Stimulated activated CD8-positive, alpha-beta memory T cell treated with anti-CD3 and anti-CD28 coated beads, Interleukin-12 subunit alpha, Interleukin-12 subunit beta, amount 100 ng/mL, for 24 hours (primary cell): ENCODE measurements at regions not wholly inside any gene's neighbourhood (a gene's known extent, or its start where the extent isn't known, plus 50 kb on each side); places are given as distances from the start of the nearest gene placed in this dataset.

Experiments
- DNase-seq: peaks from one replicate; pipeline ENCODE4 v3.0.0-alpha.2; 2020; ENCODE audit errors: extremely low read depth

GRCh38 chr14:97206916-97207315, 409.7 kb downstream of the VRK1 start:
- DNase-seq = no peak

GRCh38 chr14:97210202-97210601, 413.0 kb downstream of the VRK1 start:
- DNase-seq = no peak

- no peak for DNase-seq
Observed at GRCh38 chr14:97212399-97212798, 415.2 kb downstream of the VRK1 start.

DNA sequence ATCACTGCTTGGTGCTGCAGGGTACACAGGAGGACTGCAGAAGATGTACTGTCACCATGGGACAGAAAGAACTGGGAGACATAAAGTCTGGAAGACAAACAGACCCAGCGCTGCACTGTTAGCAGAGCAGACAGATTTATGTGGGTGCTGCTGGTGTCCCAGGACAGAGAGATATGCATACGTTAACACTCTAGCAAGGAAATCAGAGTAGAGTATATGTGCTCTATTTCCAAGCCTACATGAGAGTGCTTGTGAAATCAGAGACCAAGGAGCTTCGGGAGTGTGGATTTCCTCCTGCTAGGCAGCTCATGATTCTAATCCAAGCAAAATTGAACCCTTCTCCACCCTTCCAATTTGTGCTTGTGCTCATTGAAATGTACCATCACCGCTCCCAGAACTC, 416.5 kb downstream of the VRK1 start:
- no peak for DNase-seq

DNA sequence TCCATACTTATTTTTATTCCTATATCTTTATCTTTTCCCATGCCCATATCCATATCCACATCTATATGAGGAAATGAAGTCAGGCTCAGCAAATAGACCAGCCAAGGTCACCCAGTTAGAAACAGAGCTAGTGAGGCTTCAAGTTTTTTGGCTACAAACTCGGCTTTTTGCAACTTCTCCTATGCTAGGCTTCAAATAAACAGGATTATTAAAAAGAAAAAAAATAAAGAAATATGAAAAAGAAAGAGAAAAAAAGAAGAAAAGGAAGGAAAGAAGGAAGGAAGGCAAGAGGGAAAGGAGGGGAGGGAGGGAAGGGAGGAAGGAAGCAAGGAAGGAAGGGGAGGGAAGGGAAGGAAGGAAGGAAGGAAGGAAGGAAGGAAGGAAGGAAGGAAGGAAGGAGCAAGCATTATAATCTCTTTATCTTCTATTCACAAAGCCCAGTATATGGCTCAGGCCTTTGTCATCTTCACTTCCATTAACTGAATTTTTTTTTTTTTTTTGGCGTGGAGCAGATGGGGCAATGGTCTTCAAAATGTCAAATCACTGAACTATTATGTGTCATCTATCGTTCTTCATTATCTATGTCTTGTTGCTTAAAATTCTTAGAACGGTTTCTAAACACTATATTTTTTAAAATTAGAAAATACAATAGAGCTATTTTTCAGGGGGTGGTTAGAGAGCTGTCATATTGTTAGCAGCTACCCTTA, 418.2 kb downstream of the VRK1 start:
- no peak for DNase-seq

- no peak for DNase-seq
Observed at GRCh38 chr14:97217111-97217885, 420.1 kb downstream of the VRK1 start.

GRCh38 chr14:97218274-97218673, 421.1 kb downstream of the VRK1 start:
- no peak for DNase-seq

DNA sequence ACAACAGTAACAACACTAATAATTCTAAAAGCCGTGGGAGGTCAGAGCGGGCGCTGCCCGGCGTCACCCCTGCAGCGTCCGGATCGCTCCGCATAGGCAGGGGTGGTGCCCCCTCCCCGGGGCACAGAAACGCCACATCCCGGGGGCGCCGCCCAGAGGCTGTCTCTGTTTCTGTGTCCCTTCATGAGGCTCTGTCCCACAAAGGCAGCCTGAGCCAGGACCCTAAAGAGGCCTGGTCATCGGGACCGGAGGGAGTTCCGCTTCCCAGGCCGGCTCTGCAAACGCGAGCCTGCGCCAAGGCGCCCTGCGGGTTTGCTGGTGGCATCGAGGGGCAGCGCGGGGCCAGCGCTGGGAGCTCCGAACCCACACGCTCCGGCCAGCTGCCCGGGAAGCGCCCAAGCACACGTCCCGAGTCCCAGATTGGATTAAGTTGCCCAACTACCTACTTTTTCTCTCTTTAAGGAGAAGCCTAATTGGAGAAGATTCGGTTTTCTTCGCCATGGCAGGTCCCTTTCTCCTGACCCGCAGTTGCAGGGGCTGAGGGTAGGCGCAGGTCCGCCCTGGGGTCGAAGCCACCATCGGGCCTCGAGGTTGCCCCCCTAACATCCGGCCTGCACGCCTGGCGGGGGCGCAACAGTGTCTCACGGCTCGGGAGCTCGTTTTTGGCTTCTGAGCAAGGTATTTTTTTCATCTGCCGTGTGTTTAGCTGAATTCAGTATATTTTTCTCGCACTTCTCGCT, 421.7 kb downstream of the VRK1 start:
- no peak for DNase-seq

DNA sequence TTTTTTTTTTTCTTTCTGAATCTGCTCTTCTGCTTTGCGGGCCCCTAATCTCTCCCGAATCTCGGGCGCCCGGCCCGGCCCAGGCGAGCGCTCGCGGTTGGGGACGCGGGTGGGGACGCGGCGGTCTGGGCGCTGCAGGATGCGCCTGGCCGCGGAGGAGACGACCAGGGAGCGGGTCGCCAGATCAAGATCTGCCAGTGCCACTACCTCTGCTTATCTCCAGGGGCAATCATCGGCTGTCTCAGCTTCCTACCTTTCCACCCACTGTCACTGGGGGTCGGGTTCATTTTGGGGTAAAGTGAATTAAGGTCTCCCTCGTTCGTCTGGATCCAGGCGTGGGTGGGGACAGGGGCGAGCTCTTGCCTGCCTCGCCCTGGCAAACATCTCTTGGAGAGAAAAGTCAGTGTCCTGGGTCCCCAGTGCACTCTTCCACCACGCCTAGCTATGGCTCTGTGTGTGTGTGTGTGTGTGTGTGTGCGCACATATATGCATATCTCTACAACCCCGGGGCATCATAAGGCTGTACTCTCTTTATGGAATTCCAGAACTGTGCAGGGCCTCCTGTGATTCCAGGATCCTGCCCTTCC, 422.3 kb downstream of the VRK1 start:
- DNase-seq = no peak

GRCh38 chr14:97221572-97222285, 424.5 kb downstream of the VRK1 start:
- no peak for DNase-seq

DNA sequence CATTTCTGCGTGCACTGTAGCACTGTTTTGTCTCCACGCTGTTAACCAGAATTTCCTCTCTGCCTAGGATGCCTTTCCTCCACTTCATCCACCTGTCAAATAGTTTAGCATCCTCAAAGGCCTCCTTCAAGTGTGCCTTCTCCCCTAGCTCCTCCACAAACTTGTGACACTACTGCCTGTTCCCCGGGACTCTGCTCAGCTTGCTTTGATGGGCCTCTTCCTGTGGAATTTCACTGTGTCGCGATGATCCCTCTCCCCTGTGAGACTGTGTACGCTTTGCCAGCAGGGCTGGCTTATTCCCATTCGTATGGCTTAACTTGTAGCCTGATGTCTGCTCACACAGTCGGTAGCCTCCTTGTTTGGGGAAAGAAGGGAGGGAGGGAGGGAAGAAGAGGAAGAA, 426.8 kb downstream of the VRK1 start:
- no peak for DNase-seq

GRCh38 chr14:97230051-97230450, 432.9 kb downstream of the VRK1 start:
- no peak for DNase-seq

GRCh38 chr14:97233319-97233985, 436.3 kb downstream of the VRK1 start:
- DNase-seq = no peak

DNA sequence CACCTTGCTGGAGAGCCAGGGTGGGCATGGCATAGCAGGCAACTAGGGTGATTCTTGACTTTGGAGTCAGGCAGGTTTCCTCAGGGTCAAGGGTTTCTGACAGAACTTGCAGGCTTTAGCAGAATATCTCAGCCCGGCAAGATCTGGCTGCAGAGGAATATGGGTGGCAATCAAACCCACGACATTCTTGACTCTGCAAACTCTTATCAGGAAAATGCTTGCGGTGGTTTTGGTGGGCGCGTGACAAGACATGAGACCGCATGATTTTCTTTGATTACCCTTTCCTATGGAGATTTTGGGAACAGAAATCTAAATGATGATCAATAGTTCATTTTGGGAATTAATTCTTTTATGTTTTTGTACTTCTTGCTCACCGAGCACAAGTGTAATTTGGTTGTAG, 449.5 kb downstream of the VRK1 start:
- DNase-seq = no peak

- no peak for DNase-seq
Observed at GRCh38 chr14:97248973-97249372, 451.8 kb downstream of the VRK1 start.

DNA sequence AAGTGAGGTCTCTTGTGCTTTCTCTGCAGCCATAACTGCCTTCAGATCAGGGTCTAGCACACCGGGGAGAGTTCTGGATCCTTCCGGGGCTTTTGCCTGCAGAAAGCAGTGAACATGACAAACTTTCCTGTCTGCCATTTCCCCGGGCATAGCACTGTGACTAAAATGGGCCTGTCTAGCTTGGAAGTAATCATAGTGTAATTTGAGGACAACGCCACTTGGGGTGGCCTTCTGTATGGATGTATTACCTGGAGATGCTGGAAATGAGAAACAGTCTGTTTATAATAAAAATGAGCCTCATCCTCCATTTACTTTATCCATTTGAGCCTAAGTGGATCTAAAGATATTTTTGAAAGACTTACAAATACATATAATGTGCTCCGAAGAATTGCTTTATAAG, 453.7 kb downstream of the VRK1 start:
- DNase-seq = no peak

GRCh38 chr14:97251491-97252155, 454.4 kb downstream of the VRK1 start:
- no peak for DNase-seq

DNA sequence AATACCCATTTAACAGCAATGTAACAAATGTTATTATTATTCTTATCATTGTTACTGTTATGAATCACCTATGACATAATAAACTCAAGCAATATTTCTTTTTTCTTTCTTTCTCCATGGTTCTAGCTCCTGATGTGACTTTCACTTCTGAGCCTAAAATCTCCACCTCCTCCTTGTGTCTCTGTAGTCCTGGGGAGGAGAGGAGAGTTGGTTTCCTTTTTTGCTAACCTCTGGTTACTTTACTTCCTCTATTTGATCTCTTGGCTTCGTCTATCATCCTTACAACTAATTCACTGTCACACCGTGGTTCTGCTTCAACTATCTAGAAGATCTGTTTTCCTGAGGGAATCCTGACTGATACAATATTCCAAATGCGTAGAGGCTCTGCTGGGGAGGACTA, 456.6 kb downstream of the VRK1 start:
- no peak for DNase-seq

DNA sequence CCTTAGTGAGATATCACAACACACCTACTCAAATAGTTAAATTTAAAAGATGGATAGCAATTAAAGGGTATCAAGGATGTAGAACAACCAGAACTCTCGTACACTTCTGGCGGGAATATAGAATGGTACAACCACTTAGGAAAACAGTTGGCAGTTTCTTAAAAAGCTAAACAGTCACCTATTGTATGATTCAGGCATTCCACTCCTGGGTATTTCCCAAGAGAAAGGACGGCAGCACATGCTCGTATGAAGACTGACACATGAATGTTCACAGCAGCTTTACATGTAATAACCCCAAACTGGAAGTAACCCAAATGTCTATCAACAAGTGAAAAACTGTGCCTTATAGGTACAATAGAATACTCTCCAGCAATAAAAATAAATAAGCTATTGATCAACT, 465.2 kb downstream of the VRK1 start:
- DNase-seq = no peak

- DNase-seq = no peak
Observed at GRCh38 chr14:97264516-97265230, 467.5 kb downstream of the VRK1 start.
